Panc1 (cell line): ENCODE measurements at regions not wholly inside any gene's neighbourhood (a gene's known extent, or its start where the extent isn't known, plus 50 kb on each side); places are given as distances from the start of the nearest gene placed in this dataset.

ENCODE experiments used
- CTCF ChIP-seq: fragments of 450-650 bp; IDR thresholded peaks from 2 replicates; pipeline ENCODE4 v1.5.1; 2017; ENCODE audit warnings: mild to moderate bottlenecking
- REST ChIP-seq, 2 experiments: IDR thresholded peaks; 2 replicates each; pipeline ENCODE4 v1.6.1; 2011 to 2012; ENCODE audit warnings: low read depth in 2 of 2, control low read depth in 1 of 2, low read length in 1 of 2, mild to moderate bottlenecking in 1 of 2, moderate library complexity in 1 of 2; ENCODE audit not compliant: insufficient read depth in 1 of 2
- SIN3A ChIP-seq: IDR thresholded peaks from 2 replicates; pipeline ENCODE4 v1.6.1; 2012; ENCODE audit warnings: low read depth, mild to moderate bottlenecking, low read length, moderate library complexity, borderline replicate concordance; ENCODE audit not compliant: insufficient read depth

DNA sequence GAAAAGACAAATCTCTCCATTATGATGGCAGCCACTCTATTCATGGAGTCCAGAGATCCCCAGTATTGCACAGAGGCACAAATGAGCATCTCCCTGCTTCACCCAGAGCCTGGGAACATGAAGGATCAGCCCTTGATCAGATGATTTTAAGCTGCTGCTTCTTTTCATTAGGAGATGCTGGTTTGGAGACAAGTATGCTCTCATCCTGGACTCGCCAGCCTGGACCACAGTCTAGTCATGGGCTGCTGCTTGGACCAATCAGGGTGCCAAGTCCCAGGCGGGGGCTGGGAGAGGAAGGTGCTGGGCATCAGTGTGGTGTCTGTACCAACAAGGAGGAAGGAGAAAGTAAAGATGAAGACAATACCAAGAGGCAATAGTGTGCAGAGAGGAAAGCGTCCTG is 195.7 kb upstream of the FOXQ1 start:
- TF ChIP-seq CTCF (no peak), REST (IDR thresholded peaks at IDR 0.05; ENCODE audit: insufficient read depth in 1 of 2, low read depth in 2 of 2, low read length in 1 of 2) (no peak), SIN3A (no peak)
